ENCODE measurements at regions not wholly inside any gene's neighbourhood (a gene's known extent, or its start where the extent isn't known, plus 50 kb on each side); places are given as distances from the start of the nearest gene placed in this dataset.
A peak's percentile ranks its signal among the peaks of the same experiment; 100 is the strongest.
"Not testable (repeated sequence)": the region's sequence is repeated elsewhere in the genome, so short reads cannot be mapped to it uniquely, and the experiment has no call there.

DNA sequence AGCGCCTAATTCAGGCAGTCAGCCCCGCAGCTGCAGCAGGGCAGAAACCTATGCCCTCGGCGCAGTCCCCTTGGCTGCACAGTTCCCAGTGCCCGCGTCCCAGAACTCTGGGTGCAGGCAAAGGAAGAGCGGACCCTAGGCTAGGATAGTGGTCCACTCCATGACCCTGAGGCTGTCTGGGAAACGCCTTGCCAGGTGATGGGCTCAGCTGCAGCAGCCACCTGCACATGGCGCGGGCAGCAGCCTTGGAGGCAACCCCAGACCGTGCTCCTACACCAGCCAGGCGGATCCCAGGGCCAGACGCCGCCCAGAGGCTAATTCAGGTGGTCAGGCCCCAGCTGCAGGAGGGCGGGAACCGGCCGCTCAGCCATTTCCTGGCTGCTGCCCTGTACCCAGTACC is 83.0 kb downstream of the POTEC start:
- not testable (repeated sequence) for DNase-seq

GRCh38 chr18:14459826-14460225 is 83.6 kb downstream of the POTEC start:
- DNase-seq, result not testable (repeated sequence)

GRCh38 chr18:14458009-14458945 is 85.1 kb downstream of the POTEC start:
- DNase-seq, result not testable (repeated sequence)

GRCh38 chr18:14450637-14451009 is 92.8 kb downstream of the POTEC start:
- DNase-seq, result not testable (repeated sequence)

DNA sequence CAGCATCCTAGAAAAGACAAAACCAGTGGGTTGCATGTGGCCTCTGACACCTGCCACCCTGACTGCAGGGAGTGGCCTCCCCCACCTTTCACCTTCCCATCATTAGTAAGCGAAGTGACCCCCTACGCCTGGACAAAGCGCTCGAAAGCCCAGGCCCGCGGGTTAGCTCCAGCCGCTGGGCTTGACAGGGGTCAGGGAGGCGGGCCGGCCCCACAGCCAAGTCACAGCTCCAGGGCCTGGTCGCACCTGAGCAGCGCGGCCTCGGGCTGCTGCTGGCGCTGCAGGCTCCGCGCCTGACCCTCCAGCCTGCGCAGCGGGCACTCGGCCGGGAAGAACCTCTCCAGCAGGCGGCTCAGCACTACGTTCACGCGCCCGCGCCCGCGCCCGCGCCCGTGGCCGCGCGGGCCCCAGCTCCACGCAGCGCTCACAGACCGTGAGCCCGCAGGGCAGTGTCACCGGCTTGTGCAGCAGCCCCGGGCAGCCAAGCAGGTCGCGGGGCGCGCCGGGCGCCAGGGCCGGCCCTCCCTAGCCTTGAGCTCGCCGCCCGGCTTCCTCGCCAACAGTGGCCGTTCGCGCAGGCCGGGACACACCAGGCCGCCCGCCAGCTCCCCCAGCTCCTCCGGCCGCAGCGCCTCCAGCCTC is 93.3 kb downstream of the POTEC start:
- DNase-seq, result not testable (repeated sequence)

GRCh38 chr18:14449062-14449461 is 94.3 kb downstream of the POTEC start:
- DNase-seq, result not testable (repeated sequence)

- DNase-seq, result not testable (repeated sequence)
These were observed 95.7 kb downstream of the POTEC start for GRCh38 chr18:14447715-14448114.

DNA sequence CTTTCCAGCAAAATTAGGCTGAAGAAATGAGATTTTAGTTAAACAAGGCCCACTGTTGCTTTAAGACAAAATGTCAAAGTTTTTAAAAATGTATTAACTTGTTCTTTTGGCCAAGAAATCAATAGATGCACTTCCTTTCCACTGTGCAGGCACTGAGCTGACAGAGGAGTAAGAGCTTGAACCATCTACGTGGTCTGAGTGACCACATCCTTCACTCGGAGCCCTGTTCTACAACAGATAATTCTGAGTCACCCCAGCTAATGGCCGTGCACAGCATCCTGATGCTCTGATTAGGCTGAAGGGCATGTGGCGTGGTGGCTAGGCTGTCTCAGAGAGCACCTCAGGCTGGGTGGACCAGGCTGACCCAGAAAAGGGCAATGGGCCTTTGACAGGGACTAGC is 107.9 kb downstream of the POTEC start:
- not testable (repeated sequence) for DNase-seq

GRCh38 chr18:14432371-14432770 is 111.0 kb downstream of the POTEC start:
- DNase-seq, result not testable (repeated sequence)

GRCh38 chr18:14431031-14431521 is 112.3 kb downstream of the POTEC start:
- DNase-seq, result not testable (repeated sequence)

DNA sequence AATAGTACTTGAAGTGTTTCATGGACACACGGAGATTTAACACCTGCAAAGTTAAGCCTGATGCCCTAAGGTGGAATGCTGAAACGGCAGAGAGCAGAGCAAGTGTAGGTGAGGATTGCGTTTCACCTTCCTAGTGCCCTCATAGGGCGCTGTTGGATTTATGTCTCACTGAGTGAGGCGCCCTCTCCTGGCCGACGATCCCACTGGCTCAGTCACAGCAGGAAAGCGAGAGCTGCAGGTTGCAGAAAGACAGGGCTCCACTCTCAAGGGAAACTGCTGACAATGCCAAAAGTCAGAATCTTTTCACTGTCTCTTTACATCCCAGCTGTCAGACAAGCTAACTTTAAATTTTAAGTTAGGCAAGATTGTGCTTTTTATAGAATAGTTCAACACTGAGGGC is 127.6 kb downstream of the POTEC start:
- not testable (repeated sequence) for DNase-seq

DNA sequence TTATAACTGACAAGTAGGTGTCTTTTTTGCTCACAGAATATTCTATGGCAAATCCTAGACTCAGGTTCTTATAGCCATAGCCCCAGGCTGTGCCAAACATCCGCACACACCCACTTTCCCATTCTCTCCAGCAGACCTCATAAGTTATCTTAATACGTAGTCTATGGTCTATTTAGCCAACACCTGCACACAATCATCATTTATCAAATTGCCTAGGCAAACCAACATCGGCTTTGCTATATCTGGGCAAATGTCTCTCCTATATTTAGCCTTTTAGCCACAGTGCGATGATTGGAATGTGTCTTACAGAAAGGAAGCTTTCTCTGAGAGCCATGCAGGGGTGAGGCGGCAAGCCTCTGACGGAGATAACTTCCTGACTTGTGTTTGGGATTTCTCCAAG is 128.0 kb downstream of the POTEC start:
- DNase-seq, result not testable (repeated sequence)

DNA sequence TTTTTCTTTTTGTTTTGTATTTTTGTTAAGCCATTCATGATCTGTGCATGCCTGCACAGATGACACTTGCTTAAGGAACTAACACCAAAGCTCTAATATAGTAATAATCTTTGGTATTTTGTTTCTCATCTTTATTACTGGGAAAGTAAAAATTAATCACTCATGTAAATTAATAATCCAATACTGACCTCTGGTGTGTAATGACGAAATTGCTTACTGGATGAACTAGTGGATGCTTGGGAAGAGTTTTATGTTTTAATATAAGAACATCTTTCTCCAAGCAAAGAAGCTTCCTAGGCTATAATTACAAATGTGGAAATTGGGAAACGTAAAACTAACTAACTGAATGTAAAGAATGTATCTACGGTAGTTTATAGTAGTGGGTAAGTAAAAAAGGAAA is 147.9 kb downstream of the POTEC start:
- DNase-seq, result not testable (repeated sequence)

- not testable (repeated sequence) for DNase-seq
These were observed 149.8 kb downstream of the POTEC start for GRCh38 chr18:14393563-14394103.

DNA sequence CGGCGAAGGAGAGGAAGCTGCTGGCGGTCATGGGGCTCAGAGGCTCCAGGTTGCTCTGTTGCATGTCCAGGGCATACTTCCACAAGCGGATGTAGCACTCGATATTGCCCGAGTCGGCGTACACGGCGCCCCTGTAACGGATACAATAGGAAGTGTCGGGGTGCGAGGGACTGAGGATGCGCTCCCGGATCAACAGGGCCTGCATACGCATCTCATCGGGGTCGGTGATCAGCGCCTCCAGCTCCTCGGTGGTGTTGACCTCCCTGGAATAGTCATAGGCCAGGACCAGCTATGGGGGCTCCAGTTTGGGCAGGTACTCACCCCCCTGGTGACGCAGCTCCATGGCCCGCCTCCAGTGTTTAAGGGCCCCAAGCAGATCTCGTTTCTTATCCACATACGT is 150.8 kb downstream of the POTEC start:
- DNase-seq, result not testable (repeated sequence)

- not testable (repeated sequence) for DNase-seq
These were observed 158.4 kb downstream of the POTEC start for GRCh38 chr18:14384961-14385360.

GRCh38 chr18:14382666-14383065 is 160.7 kb downstream of the POTEC start:
- DNase-seq, result not testable (repeated sequence)

- DNase-seq, result not testable (repeated sequence)
These were observed 163.9 kb downstream of the POTEC start for GRCh38 chr18:14379489-14379888.

DNA sequence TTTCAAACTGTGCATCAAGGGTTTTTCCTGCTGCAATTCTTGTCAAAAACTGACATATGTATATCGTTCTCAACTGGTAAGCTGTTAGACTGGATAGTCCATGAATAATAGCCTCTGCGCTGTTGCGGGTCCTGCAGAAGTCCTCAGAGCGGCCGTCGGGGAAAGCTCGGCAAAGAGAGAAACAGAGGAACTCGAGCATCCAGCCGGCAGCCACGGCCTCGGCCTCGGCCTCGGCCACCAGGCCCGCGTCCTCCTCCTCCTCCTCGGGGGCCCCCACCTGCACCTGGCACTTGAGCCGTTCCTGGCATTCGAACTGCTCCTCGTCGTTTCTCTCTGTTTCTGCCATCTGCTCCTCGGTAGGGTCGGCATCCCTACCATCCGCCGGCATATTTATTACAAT is 165.0 kb downstream of the POTEC start:
- not testable (repeated sequence) for DNase-seq

- not testable (repeated sequence) for DNase-seq
These were observed 182.1 kb downstream of the POTEC start for GRCh38 chr18:14361346-14361745.

DNA sequence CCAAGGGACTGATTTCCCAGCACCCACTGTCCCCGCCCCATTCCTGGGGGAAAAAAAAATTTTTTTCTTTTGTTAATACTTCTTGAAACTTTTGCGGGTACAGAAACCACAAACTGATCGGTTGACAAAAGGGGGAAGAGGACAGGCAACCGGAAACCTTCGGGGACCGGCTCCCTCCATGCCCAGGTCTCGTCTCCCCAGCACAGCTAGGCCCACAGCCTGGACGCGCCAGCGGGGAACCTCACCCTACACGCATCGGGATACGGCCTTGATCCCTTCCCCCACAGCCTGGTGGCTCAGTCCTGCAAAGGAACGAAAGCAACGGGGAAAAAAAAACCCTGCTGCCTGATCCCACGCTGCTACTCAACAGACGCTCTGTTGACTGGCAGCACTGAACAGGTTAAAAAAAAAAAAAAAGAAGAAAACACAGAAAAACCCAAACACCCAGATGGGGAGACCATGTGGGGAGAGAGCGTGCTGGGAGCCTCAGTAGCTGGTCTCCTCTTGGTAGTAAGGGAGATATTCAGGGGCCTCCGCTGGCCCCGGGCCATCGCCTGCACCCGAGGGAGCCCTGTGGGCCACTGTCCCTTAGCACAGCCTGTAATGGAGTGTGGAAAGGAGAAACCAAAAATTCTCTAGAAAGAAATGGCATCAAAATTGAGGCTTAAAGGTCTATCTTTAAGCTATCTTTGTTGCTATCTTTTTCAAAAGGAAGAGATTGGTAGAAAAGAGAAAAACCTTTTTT is 185.7 kb downstream of the POTEC start:
- DNase-seq, result peak; percentile 49

DNA sequence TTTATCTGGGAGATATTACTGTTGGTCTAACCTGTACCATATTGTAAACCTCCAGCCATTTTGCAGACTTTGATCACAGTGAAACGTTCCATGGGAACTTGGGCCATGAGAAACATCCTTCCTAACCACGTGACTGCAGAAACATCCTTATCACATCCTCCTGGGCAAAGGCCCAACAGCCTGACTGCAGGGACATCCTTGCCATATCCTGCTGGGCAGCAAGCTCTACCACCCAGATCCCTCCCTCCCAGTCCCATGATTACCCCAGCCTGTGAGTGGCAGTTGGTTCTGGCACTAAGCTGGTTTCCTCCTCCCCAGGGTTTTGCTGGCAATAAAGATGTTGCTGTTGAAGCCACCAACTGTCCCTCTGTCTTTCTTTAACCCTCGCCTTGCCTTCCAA is 201.2 kb downstream of the POTEC start:
- DNase-seq, result not testable (repeated sequence)

GRCh38 chr18:14336017-14336416 is 203.8 kb upstream of the ZNF519 start:
- not testable (repeated sequence) for DNase-seq
